Esophagus squamous epithelium (tissue), 4 donors: ENCODE measurements at regions not wholly inside any gene's neighbourhood (a gene's known extent, or its start where the extent isn't known, plus 50 kb on each side); places are given as distances from the start of the nearest gene placed in this dataset.

Experiments
- CTCF ChIP-seq, 6 experiments: fragments of 450-650 bp in 4 of 6; fragments of 200-600 bp in 2 of 6; sonication (generic) in 2 of 6; IDR thresholded peaks; one replicate each; pipeline ENCODE4 v1.5.1; 2016 to 2019; ENCODE audit warnings: antibody characterized with exemption in 6 of 6, mild to moderate bottlenecking in 4 of 6, moderate library complexity in 4 of 6
- POLR2A ChIP-seq, 4 donors: fragments of 450-650 bp; IDR thresholded peaks; one replicate each; pipeline ENCODE4 v1.6.1; 2017; ENCODE audit warnings: antibody characterized with exemption in 4 of 4, mild to moderate bottlenecking in 4 of 4, moderate library complexity in 3 of 4

GRCh38 chr12:84058136-84058535, 854.5 kb downstream of the SLC6A15 start:
- TF ChIP-seq CTCF (IDR thresholded peaks at IDR 0.05) (no peak), POLR2A (IDR thresholded peaks at IDR 0.05) (no peak)
